Suprapubic skin (tissue), 4 donors: ENCODE measurements at regions not wholly inside any gene's neighbourhood (a gene's known extent, or its start where the extent isn't known, plus 50 kb on each side); places are given as distances from the start of the nearest gene placed in this dataset.
"Not testable (repeated sequence)": the region's sequence is repeated elsewhere in the genome, so short reads cannot be mapped to it uniquely, and the experiment has no call there.

Experiments used
- DNase-seq, 2 donors: peaks; one replicate each; pipeline ENCODE4 v3.0.0-alpha.2; 2019; ENCODE audit warnings: low spot score in 2 of 2
- H3K27ac ChIP-seq: fragments of 200-600 bp; sonication (generic); one replicate; pipeline ENCODE4 v1.5.1; 2019
- H3K27me3 ChIP-seq: fragments of 200-600 bp; sonication (generic); one replicate; pipeline ENCODE4 v1.5.1; 2019
- H3K36me3 ChIP-seq: fragments of 200-600 bp; sonication (generic); one replicate; pipeline ENCODE4 v1.5.1; 2019
- H3K4me1 ChIP-seq: fragments of 200-600 bp; sonication (generic); one replicate; pipeline ENCODE4 v1.5.1; 2019
- H3K4me3 ChIP-seq: fragments of 200-600 bp; sonication (generic); one replicate; pipeline ENCODE4 v1.5.1; 2019; ENCODE audit warnings: mild to moderate bottlenecking
- H3K9me3 ChIP-seq: fragments of 200-600 bp; sonication (generic); one replicate; pipeline ENCODE4 v1.5.1; 2019
- CTCF ChIP-seq, 2 donors: fragments of 200-600 bp in 1 of 2; fragments of 450-650 bp in 1 of 2; sonication (generic) in 1 of 2; IDR thresholded peaks; one replicate each; pipeline ENCODE4 v1.5.1; 2016 to 2019; ENCODE audit warnings: antibody characterized with exemption in 2 of 2, mild to moderate bottlenecking in 1 of 2, moderate library complexity in 1 of 2
- EP300 ChIP-seq: sonication (generic); formaldehyde crosslinking; IDR thresholded peaks from one replicate; pipeline ENCODE4 v1.6.1; 2017; ENCODE audit warnings: antibody characterized with exemption
- POLR2A ChIP-seq, 2 donors: fragments of 450-650 bp; IDR thresholded peaks; one replicate each; pipeline ENCODE4 v1.6.1; 2017; ENCODE audit warnings: antibody characterized with exemption in 2 of 2, mild to moderate bottlenecking in 2 of 2, moderate library complexity in 2 of 2
- POLR2AphosphoS5 ChIP-seq, 3 donors: sonication (generic); formaldehyde crosslinking; IDR thresholded peaks; one replicate each; pipeline ENCODE4 v1.6.1; 2017; ENCODE audit warnings: antibody characterized with exemption in 3 of 3
- WGBS: methylation state at CpG from one replicate; pipeline ENCODE4 v1.1.5; 2018; 5-methylcytosine and 5-hydroxymethylcytosine counted together

DNA sequence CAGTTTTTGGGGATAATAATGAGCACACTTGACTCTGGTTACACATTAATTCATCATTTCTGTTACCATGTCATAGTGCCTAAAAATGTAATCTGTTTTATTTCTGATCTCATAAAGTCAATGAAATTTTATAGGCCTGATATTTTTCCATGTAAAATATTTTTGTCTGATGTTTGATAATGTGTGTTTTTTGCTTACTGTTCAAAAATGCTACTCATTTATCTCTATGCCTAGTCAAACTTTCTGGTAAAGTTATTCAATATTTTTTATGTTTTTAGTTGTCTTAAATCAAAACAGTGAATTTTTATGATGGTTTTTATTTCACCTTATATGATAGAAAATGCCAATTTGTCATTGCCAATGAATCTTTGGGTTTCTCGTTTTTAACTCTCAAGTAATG, 147.0 kb downstream of the AHSP start:
- WGBS, result 75% methylated on average over 1 of the region's 1 CpG
- H3K9me3 ChIP-seq, result no peaks in the 10 kb centered on the region
- TF ChIP-seq EP300 (no peak), POLR2A (IDR thresholded peaks at IDR 0.05) (no peak), CTCF (IDR thresholded peaks at IDR 0.05) (no peak), POLR2AphosphoS5 (IDR thresholded peaks at IDR 0.05) (no peak)
- H3K27me3 ChIP-seq, result no peaks in the 10 kb centered on the region
- H3K4me3 ChIP-seq, result no peak overlapping the region
- no peak overlapping the region for H3K27ac ChIP-seq
- no peaks in the 10 kb centered on the region for H3K4me1 ChIP-seq
- no peaks in the 10 kb centered on the region for H3K36me3 ChIP-seq
- no peak for DNase-seq

DNA sequence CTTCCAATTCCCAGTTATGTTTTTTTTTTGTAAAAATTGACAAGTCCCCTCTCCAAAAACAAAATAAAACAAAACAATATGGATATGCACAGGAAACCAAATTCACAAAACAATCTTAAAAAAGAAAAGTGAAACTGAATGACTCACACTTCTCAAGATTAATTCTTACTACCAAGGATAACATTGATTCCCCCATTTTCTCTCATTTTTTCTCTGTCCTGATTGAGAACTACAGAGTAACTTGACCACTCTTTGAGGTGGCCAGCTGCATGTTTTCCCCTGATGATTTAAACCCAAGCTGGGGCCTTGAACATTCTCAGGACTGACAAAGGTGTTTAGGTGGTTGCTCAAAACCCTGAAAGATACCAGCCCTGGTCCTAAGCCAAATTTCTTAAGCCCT, 149.0 kb downstream of the AHSP start:
- Histone ChIP-seq H3K36me3 (no peaks in the 10 kb centered on the region), H3K4me3 (no peak overlapping the region), H3K27me3 (no peaks in the 10 kb centered on the region), H3K27ac (no peak overlapping the region), H3K9me3 (no peaks in the 10 kb centered on the region), H3K4me1 (no peaks in the 10 kb centered on the region)
- TF ChIP-seq POLR2AphosphoS5 (IDR thresholded peaks at IDR 0.05), result no peak
- TF ChIP-seq EP300, result no peak
- no peak for TF ChIP-seq CTCF (IDR thresholded peaks at IDR 0.05)
- no peak for TF ChIP-seq POLR2A (IDR thresholded peaks at IDR 0.05)
- DNase-seq, result no peak

DNA sequence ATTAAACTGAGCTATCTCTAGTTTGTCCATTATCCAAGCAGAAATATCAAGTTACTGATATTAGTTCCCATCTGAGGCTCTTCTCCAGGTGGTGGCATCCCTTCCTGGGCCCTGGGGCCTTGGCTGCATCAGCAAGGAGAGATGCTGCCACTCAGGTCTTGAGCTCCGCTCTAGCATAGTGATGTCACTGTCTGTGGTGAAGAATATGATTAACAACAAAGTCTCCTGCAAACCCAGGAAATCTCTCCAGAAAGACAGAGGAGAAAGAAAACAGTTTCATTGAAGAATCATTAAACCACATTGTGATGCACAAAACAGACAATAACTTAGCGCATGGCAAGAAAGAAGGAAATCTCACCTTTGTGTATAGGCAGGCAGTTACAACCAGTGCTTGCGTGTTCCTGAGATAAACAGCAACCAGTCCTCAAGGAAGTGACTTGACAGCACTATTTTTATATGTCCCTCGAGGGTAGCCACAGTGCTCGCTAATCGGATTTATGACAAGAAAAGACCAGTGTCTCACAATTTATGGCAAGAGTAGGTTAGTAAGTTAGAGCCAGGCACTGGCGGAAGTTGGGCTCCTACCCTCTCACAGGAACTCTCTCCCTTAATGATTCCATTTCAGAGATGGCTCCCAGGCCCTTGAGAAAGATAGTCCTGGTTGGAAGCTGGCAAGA, 151.1 kb downstream of the AHSP start:
- H3K27ac ChIP-seq, result no peak overlapping the region
- H3K36me3 ChIP-seq, result no peaks in the 10 kb centered on the region
- H3K4me1 ChIP-seq, result no peaks in the 10 kb centered on the region
- no peak overlapping the region for H3K4me3 ChIP-seq
- H3K9me3 ChIP-seq, result no peaks in the 10 kb centered on the region
- 71% methylated on average over 7 of the region's 7 CpGs for WGBS
- TF ChIP-seq EP300 (no peak), POLR2A (IDR thresholded peaks at IDR 0.05) (no peak), POLR2AphosphoS5 (IDR thresholded peaks at IDR 0.05) (no peak), CTCF (IDR thresholded peaks at IDR 0.05) (no peak)
- no peak for DNase-seq
- H3K27me3 ChIP-seq, result no peaks in the 10 kb centered on the region

DNA sequence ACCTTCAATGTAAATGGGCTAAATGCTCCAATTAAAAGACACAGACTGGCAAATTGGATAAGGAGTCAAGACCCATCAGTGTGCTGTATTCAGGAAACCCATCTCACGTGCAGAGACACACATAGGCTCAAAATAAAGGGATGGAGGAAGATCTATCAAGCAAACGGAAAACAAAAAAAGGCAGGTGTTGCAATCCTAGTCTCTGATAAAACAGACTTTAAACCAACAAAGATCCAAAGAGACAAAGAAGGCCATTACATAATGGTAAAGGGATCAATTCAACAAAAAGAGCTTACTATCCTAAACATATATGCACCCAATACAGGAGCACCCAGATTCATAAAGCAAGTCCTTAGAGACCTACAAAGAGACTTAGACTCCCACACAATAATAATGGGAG, 161.6 kb downstream of the AHSP start:
- not testable (repeated sequence) for H3K27me3 ChIP-seq, H3K9me3 ChIP-seq, H3K36me3 ChIP-seq, H3K27ac ChIP-seq, H3K4me1 ChIP-seq, H3K4me3 ChIP-seq, DNase-seq
- 71% methylated on average over 2 of the region's 2 CpGs for WGBS

GRCh38 chr16:31692338-31692737, 164.6 kb downstream of the AHSP start:
- not testable (repeated sequence) for H3K27me3 ChIP-seq, H3K27ac ChIP-seq, DNase-seq, H3K9me3 ChIP-seq, H3K36me3 ChIP-seq, H3K4me3 ChIP-seq, H3K4me1 ChIP-seq
- WGBS, result 85% methylated on average over 3 of the region's 3 CpGs

DNA sequence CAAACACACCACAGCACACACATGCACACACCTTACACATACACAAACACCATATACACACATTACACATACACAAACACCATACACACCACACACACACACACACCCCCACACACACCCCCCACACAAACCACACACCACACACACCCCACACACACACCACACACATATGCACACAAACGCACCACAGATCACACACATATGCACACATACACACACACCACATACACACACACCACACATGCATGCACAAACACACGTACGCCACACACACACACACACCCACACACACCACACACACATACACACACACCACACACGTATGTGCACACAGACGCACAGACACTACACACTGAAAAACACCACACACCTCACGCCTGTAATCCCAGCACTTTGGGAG, 166.0 kb downstream of the AHSP start:
- Histone ChIP-seq H3K4me1 (no peaks in the 10 kb centered on the region), H3K4me3 (no peak overlapping the region), H3K27ac (no peak overlapping the region), H3K36me3 (no peaks in the 10 kb centered on the region), H3K9me3 (no peaks in the 10 kb centered on the region), H3K27me3 (no peaks in the 10 kb centered on the region)
- DNase-seq, result no peak
- WGBS, result 90% methylated on average over 6 of the region's 6 CpGs
- TF ChIP-seq POLR2A (IDR thresholded peaks at IDR 0.05), result no peak
- TF ChIP-seq POLR2AphosphoS5 (IDR thresholded peaks at IDR 0.05), result no peak
- TF ChIP-seq CTCF (IDR thresholded peaks at IDR 0.05), result no peak
- TF ChIP-seq EP300, result no peak
